Left ventricle myocardium inferior (tissue), 1 donor: ENCODE measurements at regions not wholly inside any gene's neighbourhood (a gene's known extent, or its start where the extent isn't known, plus 50 kb on each side); places are given as distances from the start of the nearest gene placed in this dataset.
"Not testable (repeated sequence)": the region's sequence is repeated elsewhere in the genome, so short reads cannot be mapped to it uniquely, and the experiment has no call there.

ENCODE experiments used
- DNase-seq: peaks from one replicate; pipeline ENCODE4 v3.0.0-alpha.2; 2020
- H3K27ac ChIP-seq: fragments of 200-600 bp; replicated peaks from 2 replicates; pipeline ENCODE4 v1.8.0; 2021
- H3K27me3 ChIP-seq: fragments of 200-600 bp; 2 replicates; pipeline ENCODE4 v1.8.0; 2021; ENCODE audit warnings: low read depth
- H3K36me3 ChIP-seq: fragments of 200-600 bp; 2 replicates; pipeline ENCODE4 v1.8.0; 2021
- H3K4me1 ChIP-seq: fragments of 200-600 bp; 2 replicates; pipeline ENCODE4 v1.8.0; 2021
- H3K4me3 ChIP-seq: fragments of 200-600 bp; 2 replicates; pipeline ENCODE4 v1.8.0; 2021; ENCODE audit warnings: mild to moderate bottlenecking, moderate library complexity
- H3K9me3 ChIP-seq: fragments of 200-600 bp; replicated peaks from 2 replicates; pipeline ENCODE4 v1.8.0; 2021
- intact Hi-C: fragments of 100-400 bp; cut with micrococcal nuclease; formaldehyde crosslinking; loops from one replicate; pipeline ENCODE4 v1.11.0; 2022
- TF ChIP-seq, protein P1 (sequence below): fragments of 200-600 bp; IDR thresholded peaks from 2 replicates; pipeline ENCODE4 v1.8.0; 2021; ENCODE audit warnings: antibody characterized with exemption, mild to moderate bottlenecking, borderline replicate concordance
- donor health status: DM: no; HTN: yes; CAD: no; lungs with severe emphysema.

DNA sequence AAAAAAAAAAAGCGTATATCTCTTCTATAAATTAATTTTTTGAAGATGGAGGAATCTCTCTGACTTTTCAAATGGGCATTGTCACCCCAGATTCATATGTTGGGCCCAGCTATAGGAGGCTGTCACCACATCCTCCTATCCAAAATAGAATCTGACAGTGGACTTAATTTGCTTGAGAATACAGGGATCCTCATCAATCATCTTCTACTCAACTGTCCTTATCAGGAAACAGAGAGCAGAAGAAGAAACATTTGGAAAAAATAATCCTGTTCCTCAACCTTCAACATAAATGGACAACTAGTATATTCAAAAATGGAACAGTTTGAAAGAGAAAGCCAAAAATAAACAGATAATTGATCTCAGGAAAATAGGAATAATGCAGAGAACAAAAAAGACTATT, 725.4 kb upstream of the INTU start:
- intact Hi-C loops: no loop called here
- no peak overlapping the region for H3K27ac ChIP-seq
- H3K36me3 ChIP-seq: no peaks in the 10 kb centered on the region
- H3K9me3 ChIP-seq: no peaks in the 10 kb centered on the region
- H3K27me3 ChIP-seq: no peaks in the 10 kb centered on the region
- TF ChIP-seq, protein P1, sequence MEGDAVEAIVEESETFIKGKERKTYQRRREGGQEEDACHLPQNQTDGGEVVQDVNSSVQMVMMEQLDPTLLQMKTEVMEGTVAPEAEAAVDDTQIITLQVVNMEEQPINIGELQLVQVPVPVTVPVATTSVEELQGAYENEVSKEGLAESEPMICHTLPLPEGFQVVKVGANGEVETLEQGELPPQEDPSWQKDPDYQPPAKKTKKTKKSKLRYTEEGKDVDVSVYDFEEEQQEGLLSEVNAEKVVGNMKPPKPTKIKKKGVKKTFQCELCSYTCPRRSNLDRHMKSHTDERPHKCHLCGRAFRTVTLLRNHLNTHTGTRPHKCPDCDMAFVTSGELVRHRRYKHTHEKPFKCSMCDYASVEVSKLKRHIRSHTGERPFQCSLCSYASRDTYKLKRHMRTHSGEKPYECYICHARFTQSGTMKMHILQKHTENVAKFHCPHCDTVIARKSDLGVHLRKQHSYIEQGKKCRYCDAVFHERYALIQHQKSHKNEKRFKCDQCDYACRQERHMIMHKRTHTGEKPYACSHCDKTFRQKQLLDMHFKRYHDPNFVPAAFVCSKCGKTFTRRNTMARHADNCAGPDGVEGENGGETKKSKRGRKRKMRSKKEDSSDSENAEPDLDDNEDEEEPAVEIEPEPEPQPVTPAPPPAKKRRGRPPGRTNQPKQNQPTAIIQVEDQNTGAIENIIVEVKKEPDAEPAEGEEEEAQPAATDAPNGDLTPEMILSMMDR: no peak
- no peak overlapping the region for H3K4me3 ChIP-seq
- no peaks in the 10 kb centered on the region for H3K4me1 ChIP-seq
- DNase-seq: no peak

DNA sequence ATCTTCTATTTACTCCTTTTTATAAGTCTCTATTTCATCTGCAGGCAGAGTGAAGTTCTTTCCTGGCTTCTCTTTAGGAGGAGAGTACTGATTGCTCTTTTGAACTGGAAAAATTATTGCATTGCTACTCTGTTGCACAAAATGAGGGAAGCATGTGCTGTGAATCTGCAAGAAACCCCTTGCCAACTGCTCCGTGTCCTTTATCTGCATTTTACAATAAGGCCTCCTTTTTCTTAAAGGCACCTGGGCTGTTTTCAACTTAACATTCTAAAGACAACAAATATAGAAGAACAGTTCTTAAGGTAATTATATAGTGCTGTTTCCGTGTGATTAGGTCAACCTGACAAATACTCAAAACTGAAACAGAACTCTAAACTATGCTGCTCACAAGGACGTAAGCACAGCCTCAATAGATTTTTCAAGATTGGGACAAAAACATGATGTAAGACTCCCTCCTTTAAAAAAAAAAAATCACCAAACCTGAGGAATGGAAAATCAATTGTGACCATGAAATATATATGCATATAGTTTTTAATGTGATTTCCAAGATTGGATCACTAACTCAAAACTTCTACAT, 716.6 kb upstream of the INTU start:
- Histone ChIP-seq H3K36me3 (no peaks in the 10 kb centered on the region), H3K27me3 (no peaks in the 10 kb centered on the region), H3K27ac (no peak overlapping the region), H3K4me1 (no peaks in the 10 kb centered on the region), H3K9me3 (peaks cover 13% of the 10 kb centered on the region), H3K4me3 (no peak overlapping the region)
- intact Hi-C loops: no loop called here
- TF ChIP-seq, protein P1: no peak
- DNase-seq: no peak

DNA sequence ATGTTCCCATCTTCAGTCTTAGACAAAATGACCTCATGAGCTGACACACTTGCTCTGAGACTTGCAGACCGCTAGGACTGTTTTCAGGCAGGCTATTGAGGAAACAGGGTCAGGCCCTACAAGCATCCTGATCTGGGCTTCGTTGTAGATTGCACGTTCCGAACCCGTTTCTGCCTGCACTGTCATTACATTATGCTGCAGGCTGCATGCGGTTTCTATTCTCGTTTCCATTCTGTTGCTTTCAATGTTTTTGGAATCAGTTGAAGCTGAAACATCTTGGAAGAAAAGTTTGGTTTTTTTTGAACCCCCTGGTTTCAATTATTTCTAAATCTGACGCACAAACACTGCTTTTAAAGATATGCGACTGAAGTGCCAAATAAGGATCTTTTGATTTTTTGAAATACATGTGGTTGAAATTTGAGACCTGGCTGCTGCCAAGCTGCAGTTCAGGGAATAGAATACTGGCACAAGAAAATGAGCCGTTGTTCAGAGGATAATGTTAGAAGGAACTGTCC, 716.1 kb upstream of the INTU start:
- no peaks in the 10 kb centered on the region for H3K36me3 ChIP-seq
- intact Hi-C loops: no loop called here
- DNase-seq: no peak
- H3K27me3 ChIP-seq: no peaks in the 10 kb centered on the region
- no peak overlapping the region for H3K27ac ChIP-seq
- TF ChIP-seq, protein P1: no peak
- H3K9me3 ChIP-seq: peaks cover 16% of the 10 kb centered on the region
- H3K4me1 ChIP-seq: no peaks in the 10 kb centered on the region
- H3K4me3 ChIP-seq: no peak overlapping the region

DNA sequence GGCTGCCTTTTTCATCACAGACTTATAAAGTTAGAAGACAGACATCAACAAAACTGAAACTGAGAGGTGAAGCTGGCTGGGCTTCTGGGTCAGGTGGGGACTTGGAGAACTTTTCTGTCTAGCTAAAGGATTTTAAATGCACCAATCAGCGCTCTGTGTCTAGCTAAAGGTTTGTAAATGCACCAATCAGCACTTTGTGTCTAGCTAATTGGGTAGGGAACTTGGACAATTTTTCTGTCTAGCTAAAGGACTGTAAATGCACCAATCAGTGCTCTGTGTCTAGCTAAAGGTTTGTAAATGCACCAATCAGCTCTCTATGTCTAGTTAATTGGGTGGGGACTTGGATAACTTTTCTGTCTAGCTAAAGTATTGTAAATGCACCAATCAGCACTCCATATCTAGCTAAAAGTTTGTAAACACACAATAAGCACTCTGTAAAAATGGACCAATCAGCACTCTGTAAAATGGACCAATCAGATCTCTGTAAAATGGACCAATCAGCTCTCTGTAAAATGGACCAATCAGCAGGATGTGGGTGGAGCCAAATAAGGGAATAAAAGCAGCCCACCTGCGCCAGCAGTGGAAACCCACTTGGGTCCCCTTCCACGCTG, 710.3 kb upstream of the INTU start:
- peaks cover 44% of the 10 kb centered on the region for H3K9me3 ChIP-seq
- H3K27me3 ChIP-seq, DNase-seq, H3K4me1 ChIP-seq, intact Hi-C loops, H3K36me3 ChIP-seq, H3K4me3 ChIP-seq, H3K27ac ChIP-seq: not testable (repeated sequence)

DNA sequence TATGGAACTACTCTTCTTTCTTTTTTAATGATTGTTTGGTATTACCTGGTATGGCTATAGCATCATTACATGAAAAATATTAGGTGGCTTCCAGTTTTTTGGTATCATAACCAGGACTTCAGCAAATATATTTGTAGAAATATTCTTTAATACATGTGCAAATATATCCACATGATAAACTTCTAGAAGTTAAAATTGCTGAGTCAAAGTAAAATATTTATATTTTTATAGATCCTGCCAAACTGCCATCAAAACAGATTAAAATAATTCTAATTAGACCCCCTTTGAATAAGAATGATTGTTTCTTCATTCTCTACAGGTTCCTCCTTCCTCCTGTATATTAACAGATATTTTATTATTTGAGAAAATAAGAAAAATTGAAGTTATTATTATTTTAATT, 708.5 kb upstream of the INTU start:
- TF ChIP-seq, protein P1: no peak
- Histone ChIP-seq H3K27ac (no peak overlapping the region), H3K36me3 (no peaks in the 10 kb centered on the region), H3K4me1 (no peaks in the 10 kb centered on the region), H3K9me3 (peaks cover 44% of the 10 kb centered on the region), H3K27me3 (no peaks in the 10 kb centered on the region), H3K4me3 (no peak overlapping the region)
- intact Hi-C loops: no loop called here
- no peak for DNase-seq

DNA sequence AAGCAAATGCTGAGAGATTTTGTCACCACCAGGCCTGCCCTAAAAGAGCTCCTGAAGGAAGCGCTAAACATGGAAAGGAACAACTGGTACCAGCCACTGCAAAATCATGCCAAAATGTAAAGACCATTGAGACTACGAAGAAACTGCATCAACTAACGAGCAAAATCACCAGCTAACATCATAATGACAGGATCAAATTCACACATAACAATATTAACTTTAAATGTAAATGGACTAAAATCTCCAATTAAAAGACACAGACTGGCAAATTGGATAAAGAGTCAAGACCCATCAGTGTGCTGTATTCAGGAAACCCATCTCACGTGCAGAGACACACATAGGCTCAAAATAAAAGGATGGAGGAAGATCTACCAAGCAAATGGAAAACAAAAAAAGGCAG, 702.7 kb upstream of the INTU start:
- H3K4me1 ChIP-seq, DNase-seq, intact Hi-C loops, H3K27me3 ChIP-seq, H3K36me3 ChIP-seq, H3K4me3 ChIP-seq, H3K27ac ChIP-seq: not testable (repeated sequence)
- H3K9me3 ChIP-seq: peaks cover 18% of the 10 kb centered on the region
